ENCODE measurements at regions not wholly inside any gene's neighbourhood (a gene's known extent, or its start where the extent isn't known, plus 50 kb on each side); places are given as distances from the start of the nearest gene placed in this dataset.

DNA sequence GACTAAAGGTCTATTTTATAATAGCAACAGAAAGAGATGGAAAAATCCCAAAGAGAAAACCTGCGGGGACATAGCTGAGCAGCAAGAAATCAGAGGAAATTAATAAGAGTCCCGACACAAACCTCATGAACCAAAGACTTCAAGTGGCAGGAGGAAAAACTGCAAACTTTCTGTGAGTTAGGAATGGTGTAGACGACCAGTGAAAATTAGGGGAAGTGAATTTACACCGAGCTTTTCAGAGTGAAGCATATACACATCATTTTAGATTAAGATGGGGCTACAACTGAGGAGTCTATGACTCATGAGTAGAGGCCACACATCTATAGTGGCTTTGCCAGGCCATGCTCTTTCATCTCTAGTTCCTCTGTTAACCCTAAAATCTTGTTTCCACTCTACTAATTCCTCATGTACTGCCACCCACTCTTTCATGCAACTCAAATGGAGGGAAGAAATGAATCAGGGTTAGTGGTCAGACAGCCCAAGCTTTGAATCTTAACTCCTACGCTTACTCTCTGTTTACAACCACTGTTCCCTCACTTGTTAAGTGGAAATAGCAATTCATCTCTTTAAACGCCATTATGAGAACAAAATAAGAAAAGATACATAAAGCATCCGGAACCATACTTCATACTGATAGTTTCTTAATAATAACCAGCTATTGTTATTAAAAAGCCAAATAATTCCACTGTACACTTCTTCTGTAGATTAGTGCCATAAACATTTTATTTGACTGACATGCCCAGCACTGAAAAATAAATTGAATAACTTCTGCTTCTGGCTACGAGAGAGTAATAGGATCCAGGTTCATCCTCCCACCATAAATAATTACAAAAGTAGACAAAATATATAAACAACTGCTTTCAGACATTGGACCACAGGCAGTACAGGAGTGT lies 219.3 kb downstream of the RMST start:
- TF ChIP-seq POLR2AphosphoS5 (IDR thresholded peaks at IDR 0.05): no peak
- TF ChIP-seq, protein P1, sequence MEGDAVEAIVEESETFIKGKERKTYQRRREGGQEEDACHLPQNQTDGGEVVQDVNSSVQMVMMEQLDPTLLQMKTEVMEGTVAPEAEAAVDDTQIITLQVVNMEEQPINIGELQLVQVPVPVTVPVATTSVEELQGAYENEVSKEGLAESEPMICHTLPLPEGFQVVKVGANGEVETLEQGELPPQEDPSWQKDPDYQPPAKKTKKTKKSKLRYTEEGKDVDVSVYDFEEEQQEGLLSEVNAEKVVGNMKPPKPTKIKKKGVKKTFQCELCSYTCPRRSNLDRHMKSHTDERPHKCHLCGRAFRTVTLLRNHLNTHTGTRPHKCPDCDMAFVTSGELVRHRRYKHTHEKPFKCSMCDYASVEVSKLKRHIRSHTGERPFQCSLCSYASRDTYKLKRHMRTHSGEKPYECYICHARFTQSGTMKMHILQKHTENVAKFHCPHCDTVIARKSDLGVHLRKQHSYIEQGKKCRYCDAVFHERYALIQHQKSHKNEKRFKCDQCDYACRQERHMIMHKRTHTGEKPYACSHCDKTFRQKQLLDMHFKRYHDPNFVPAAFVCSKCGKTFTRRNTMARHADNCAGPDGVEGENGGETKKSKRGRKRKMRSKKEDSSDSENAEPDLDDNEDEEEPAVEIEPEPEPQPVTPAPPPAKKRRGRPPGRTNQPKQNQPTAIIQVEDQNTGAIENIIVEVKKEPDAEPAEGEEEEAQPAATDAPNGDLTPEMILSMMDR (IDR thresholded peaks at IDR 0.05 in 8 of 11, conservative IDR thresholded peaks at IDR 0.05 in 3 of 11): no peak

All from spleen (tissue), 7 donors.